Peyer's patch (tissue), 4 donors: ENCODE measurements at regions not wholly inside any gene's neighbourhood (a gene's known extent, or its start where the extent isn't known, plus 50 kb on each side); places are given as distances from the start of the nearest gene placed in this dataset.

ENCODE experiments used
- DNase-seq, 3 donors: peaks; one replicate each; pipeline ENCODE4 v3.0.0-alpha.2; 2017 to 2019
- H3K27ac ChIP-seq, 4 donors: fragments of 200-600 bp; sonication (generic); one replicate each; pipeline ENCODE4 v1.5.1; 2016 to 2019
- H3K27me3 ChIP-seq, 2 donors: fragments of 200-600 bp; sonication (generic); one replicate each; pipeline ENCODE4 v1.5.1; 2019
- H3K36me3 ChIP-seq, 3 donors: fragments of 200-600 bp; sonication (generic); one replicate each; pipeline ENCODE4 v1.5.1; 2016 to 2019
- H3K4me1 ChIP-seq, 4 donors: fragments of 200-600 bp; sonication (generic); one replicate each; pipeline ENCODE4 v1.5.1; 2016 to 2019
- H3K4me3 ChIP-seq, 4 donors: fragments of 200-600 bp; sonication (generic); 1 replicate in 3 of 4; 2 replicates in 1 of 4; pipeline ENCODE4 v1.5.1; 2016 to 2019; ENCODE audit warnings: mild to moderate bottlenecking in 1 of 4
- H3K9me3 ChIP-seq, 4 donors: fragments of 200-600 bp; sonication (generic); one replicate each; pipeline ENCODE4 v1.5.1; 2016 to 2019; ENCODE audit warnings: mild to moderate bottlenecking in 1 of 4
- CTCF ChIP-seq, 6 experiments: fragments of 450-650 bp in 4 of 6; fragments of 200-600 bp in 2 of 6; sonication (generic) in 1 of 6; IDR thresholded peaks; one replicate each; pipeline ENCODE4 v1.5.1; 2017 to 2019; ENCODE audit warnings: antibody characterized with exemption in 6 of 6, mild to moderate bottlenecking in 3 of 6, moderate library complexity in 1 of 6
- POLR2A ChIP-seq, 2 donors: fragments of 450-650 bp; IDR thresholded peaks; one replicate each; pipeline ENCODE4 v1.5.1; 2017; ENCODE audit warnings: antibody characterized with exemption in 2 of 2, mild to moderate bottlenecking in 2 of 2, moderate library complexity in 2 of 2

- H3K27me3 ChIP-seq: no peaks in the 10 kb centered on the region
- H3K36me3 ChIP-seq: no peaks in the 10 kb centered on the region
Observed at GRCh38 chr12:3988519-3989217, 115.5 kb upstream of the PARP11 start.

GRCh38 chr12:3987571-3987970 lies 114.4 kb upstream of the PARP11 start:
- Histone ChIP-seq H3K9me3 (peaks cover 0 to 11% (median 3%) of the 10 kb centered on the region in 4 donors), H3K4me3 (no peak overlapping the region), H3K36me3 (no peaks in the 10 kb centered on the region), H3K27me3 (no peaks in the 10 kb centered on the region), H3K4me1 (peaks cover 0 to 4% (median 0%) of the 10 kb centered on the region in 4 donors), H3K27ac (no peak overlapping the region)
- TF ChIP-seq CTCF (IDR thresholded peaks at IDR 0.05) (no peak), POLR2A (IDR thresholded peaks at IDR 0.05) (no peak)
- no peak for DNase-seq

More at GRCh38 chr12:3988519-3989217, 115.5 kb upstream of the PARP11 start:
- H3K4me1 ChIP-seq: peaks cover 0 to 4% (median 0%) of the 10 kb centered on the region in 4 donors
- no peak overlapping the region for H3K4me3 ChIP-seq
- H3K27ac ChIP-seq: peak overlapping the region in 1 of 4 donors; percentile 60
- DNase-seq: peak in 1 of 3 donors; percentile 26
- TF ChIP-seq CTCF (IDR thresholded peaks at IDR 0.05) (no peak), POLR2A (IDR thresholded peaks at IDR 0.05) (no peak)
- peaks cover 0 to 5% (median under 1%) of the 10 kb centered on the region in 4 donors for H3K9me3 ChIP-seq

GRCh38 chr12:3980504-3981272 lies 107.5 kb upstream of the PARP11 start:
- DNase-seq: no peak
- no peak overlapping the region for H3K4me3 ChIP-seq
- H3K36me3 ChIP-seq: no peaks in the 10 kb centered on the region
- no peaks in the 10 kb centered on the region for H3K4me1 ChIP-seq
- peaks cover 0 to 11% (median 3%) of the 10 kb centered on the region in 4 donors for H3K9me3 ChIP-seq
- H3K27ac ChIP-seq: no peak overlapping the region
- no peak for TF ChIP-seq POLR2A (IDR thresholded peaks at IDR 0.05)
- TF ChIP-seq CTCF (IDR thresholded peaks at IDR 0.05): no peak
- H3K27me3 ChIP-seq: no peaks in the 10 kb centered on the region

GRCh38 chr12:3977621-3978020 lies 104.4 kb upstream of the PARP11 start:
- no peaks in the 10 kb centered on the region for H3K27me3 ChIP-seq
- H3K9me3 ChIP-seq: no peaks in the 10 kb centered on the region
- no peaks in the 10 kb centered on the region for H3K36me3 ChIP-seq
- no peak overlapping the region for H3K27ac ChIP-seq
- DNase-seq: no peak
- H3K4me3 ChIP-seq: no peak overlapping the region
- TF ChIP-seq CTCF (IDR thresholded peaks at IDR 0.05): no peak
- no peak for TF ChIP-seq POLR2A (IDR thresholded peaks at IDR 0.05)
- peaks cover 0 to 16% (median 0%) of the 10 kb centered on the region in 4 donors for H3K4me1 ChIP-seq

GRCh38 chr12:3976351-3976938 lies 103.2 kb upstream of the PARP11 start:
- no peak overlapping the region for H3K4me3 ChIP-seq
- TF ChIP-seq CTCF (IDR thresholded peaks at IDR 0.05): no peak
- TF ChIP-seq POLR2A (IDR thresholded peaks at IDR 0.05): no peak
- no peak for DNase-seq
- H3K27ac ChIP-seq: no peak overlapping the region
- H3K27me3 ChIP-seq: no peaks in the 10 kb centered on the region
- no peaks in the 10 kb centered on the region for H3K9me3 ChIP-seq
- H3K4me1 ChIP-seq: peaks cover 0 to 17% (median 0%) of the 10 kb centered on the region in 4 donors
- no peaks in the 10 kb centered on the region for H3K36me3 ChIP-seq
